Tibial nerve (tissue), 4 donors: ENCODE measurements at regions not wholly inside any gene's neighbourhood (a gene's known extent, or its start where the extent isn't known, plus 50 kb on each side); places are given as distances from the start of the nearest gene placed in this dataset.

ENCODE experiments used
- EP300 ChIP-seq, 2 donors: sonication (generic); formaldehyde crosslinking; IDR thresholded peaks; one replicate each; pipeline ENCODE4 v1.6.1; 2017; ENCODE audit warnings: antibody characterized with exemption in 2 of 2, mild to moderate bottlenecking in 1 of 2
- TF ChIP-seq, protein P1 (sequence below), 5 experiments: fragments of 200-600 bp in 3 of 5; fragments of 450-650 bp in 2 of 5; sonication (generic) in 3 of 5; IDR thresholded peaks; one replicate each; pipeline ENCODE4 v1.5.1; 2016 to 2019; ENCODE audit warnings: antibody characterized with exemption in 5 of 5, mild to moderate bottlenecking in 3 of 5, moderate library complexity in 2 of 5

DNA sequence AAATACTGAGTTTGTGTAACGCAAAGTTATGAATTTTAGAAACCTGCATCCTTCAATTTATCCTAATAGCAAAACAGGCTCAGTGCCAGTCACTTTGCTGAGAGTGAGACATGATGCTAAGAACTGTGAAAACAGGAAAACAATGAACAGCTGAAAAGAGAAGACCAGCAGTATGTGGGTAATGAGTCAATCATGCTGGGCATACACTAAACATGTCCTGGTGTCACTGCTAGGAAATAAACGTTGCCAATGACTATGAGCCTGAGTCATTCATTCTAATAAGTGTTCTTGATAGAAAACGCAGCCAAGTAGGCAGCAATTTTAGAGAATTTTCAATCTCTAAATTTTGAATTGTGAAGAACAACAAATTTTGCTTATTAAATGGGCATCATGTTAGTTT, 237.3 kb downstream of the GALR1 start:
- TF ChIP-seq, protein P1, sequence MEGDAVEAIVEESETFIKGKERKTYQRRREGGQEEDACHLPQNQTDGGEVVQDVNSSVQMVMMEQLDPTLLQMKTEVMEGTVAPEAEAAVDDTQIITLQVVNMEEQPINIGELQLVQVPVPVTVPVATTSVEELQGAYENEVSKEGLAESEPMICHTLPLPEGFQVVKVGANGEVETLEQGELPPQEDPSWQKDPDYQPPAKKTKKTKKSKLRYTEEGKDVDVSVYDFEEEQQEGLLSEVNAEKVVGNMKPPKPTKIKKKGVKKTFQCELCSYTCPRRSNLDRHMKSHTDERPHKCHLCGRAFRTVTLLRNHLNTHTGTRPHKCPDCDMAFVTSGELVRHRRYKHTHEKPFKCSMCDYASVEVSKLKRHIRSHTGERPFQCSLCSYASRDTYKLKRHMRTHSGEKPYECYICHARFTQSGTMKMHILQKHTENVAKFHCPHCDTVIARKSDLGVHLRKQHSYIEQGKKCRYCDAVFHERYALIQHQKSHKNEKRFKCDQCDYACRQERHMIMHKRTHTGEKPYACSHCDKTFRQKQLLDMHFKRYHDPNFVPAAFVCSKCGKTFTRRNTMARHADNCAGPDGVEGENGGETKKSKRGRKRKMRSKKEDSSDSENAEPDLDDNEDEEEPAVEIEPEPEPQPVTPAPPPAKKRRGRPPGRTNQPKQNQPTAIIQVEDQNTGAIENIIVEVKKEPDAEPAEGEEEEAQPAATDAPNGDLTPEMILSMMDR (IDR thresholded peaks at IDR 0.05) = no peak
- no peak for TF ChIP-seq EP300 (IDR thresholded peaks at IDR 0.05)
